Lung (tissue), 11 donors: ENCODE measurements at regions not wholly inside any gene's neighbourhood (a gene's known extent, or its start where the extent isn't known, plus 50 kb on each side); places are given as distances from the start of the nearest gene placed in this dataset.

Source experiments
- ATAC-seq: fragments of 200-7000 bp; cut with Tn5 transposase; one replicate; pipeline ENCODE4 v1.9.1; 2020; ENCODE audit warnings: moderate number of reproducible peaks; ENCODE audit not compliant: insufficient read depth, low FRiP score
- DNase-seq, 3 donors: peaks; one replicate each; pipeline ENCODE4 v3.0.0-alpha.2; 2013 to 2017
- H3K27ac ChIP-seq, 2 donors: one replicate each; pipeline ENCODE4 v1.5.1; 2013; ENCODE audit warnings: mild to moderate bottlenecking in 2 of 2, moderate library complexity in 2 of 2, control low read depth in 1 of 2, inconsistent platforms in 1 of 2, low read depth in 1 of 2, low read length in 1 of 2
- H3K27me3 ChIP-seq, 3 donors: one replicate each; pipeline ENCODE4 v1.5.1; 2013; ENCODE audit warnings: low read length in 2 of 3; ENCODE audit not compliant: control insufficient read depth in 3 of 3, insufficient read depth in 3 of 3
- H3K36me3 ChIP-seq, 4 donors: one replicate each; pipeline ENCODE4 v1.5.1; 2013; ENCODE audit warnings: low read length in 4 of 4, mild to moderate bottlenecking in 1 of 4, moderate library complexity in 1 of 4; ENCODE audit not compliant: control insufficient read depth in 4 of 4, insufficient read depth in 4 of 4
- H3K4me1 ChIP-seq, 5 donors: one replicate each; pipeline ENCODE4 v1.5.1; 2013; ENCODE audit warnings: low read length in 5 of 5, mild to moderate bottlenecking in 2 of 5, moderate library complexity in 1 of 5; ENCODE audit not compliant: control insufficient read depth in 5 of 5, insufficient read depth in 5 of 5
- H3K4me3 ChIP-seq: one replicate; pipeline ENCODE4 v1.5.1; 2013; ENCODE audit warnings: mild to moderate bottlenecking, control low read depth, moderate library complexity
- H3K9ac ChIP-seq, 2 donors: one replicate each; pipeline ENCODE4 v1.5.1; 2013; ENCODE audit warnings: low read length in 2 of 2, control low read depth in 1 of 2; ENCODE audit not compliant: insufficient read depth in 1 of 2
- H3K9me3 ChIP-seq, 4 donors: one replicate each; pipeline ENCODE4 v1.5.1; 2013; ENCODE audit warnings: low read length in 3 of 4, mild to moderate bottlenecking in 1 of 4, moderate library complexity in 1 of 4; ENCODE audit not compliant: control insufficient read depth in 4 of 4, insufficient read depth in 3 of 4
- WGBS, 2 donors: extraction: QIAGEN DNeasy Blood & Tissue Kit; methylation state at CpG; one replicate each; pipeline ENCODE4 v1.1.7; 2013; 5-methylcytosine and 5-hydroxymethylcytosine counted together
- TF ChIP-seq, protein P1 (sequence below): IDR thresholded peaks from 2 replicates; pipeline ENCODE4 v1.5.1; 2012; ENCODE audit warnings: mild to moderate bottlenecking; ENCODE audit errors: control extremely low read depth, extremely low read depth
- donor health status: control.
- donor health status: control.
- donor health status: Bipolar disorder and iron deficiency.
- donor health status: healthy.
- donor health status: DM: yes; HTN: yes; CAD: no.

DNA sequence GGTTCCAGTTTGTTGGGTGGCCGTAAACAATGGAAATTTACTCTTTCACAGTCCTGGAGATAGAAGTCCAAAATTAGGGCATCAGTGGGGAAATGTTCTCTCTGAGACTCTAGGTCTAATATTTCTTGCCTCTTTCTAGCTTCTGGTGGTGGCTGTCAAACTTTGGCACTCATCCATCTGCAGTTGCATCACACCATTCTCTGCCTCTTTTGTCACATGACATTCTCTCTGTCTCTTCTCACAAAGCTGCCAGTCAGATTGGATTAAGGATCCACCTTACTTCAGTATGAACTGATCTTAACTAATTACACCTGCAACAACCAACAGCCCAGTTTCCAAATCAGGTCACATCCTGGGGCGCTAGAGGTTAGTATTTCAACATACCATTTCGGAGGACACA, 222.9 kb upstream of the FTMT start:
- Histone ChIP-seq H3K36me3 (no peaks in the 10 kb centered on the region), H3K4me1 (no peaks in the 10 kb centered on the region), H3K27me3 (no peaks in the 10 kb centered on the region), H3K9me3 (no peaks in the 10 kb centered on the region), H3K4me3 (no peak overlapping the region), H3K27ac (no peak overlapping the region), H3K9ac (no peak overlapping the region)
- no peak for ATAC-seq
- peak in 1 of 3 donors; percentile 12 for DNase-seq
- TF ChIP-seq, protein P1, sequence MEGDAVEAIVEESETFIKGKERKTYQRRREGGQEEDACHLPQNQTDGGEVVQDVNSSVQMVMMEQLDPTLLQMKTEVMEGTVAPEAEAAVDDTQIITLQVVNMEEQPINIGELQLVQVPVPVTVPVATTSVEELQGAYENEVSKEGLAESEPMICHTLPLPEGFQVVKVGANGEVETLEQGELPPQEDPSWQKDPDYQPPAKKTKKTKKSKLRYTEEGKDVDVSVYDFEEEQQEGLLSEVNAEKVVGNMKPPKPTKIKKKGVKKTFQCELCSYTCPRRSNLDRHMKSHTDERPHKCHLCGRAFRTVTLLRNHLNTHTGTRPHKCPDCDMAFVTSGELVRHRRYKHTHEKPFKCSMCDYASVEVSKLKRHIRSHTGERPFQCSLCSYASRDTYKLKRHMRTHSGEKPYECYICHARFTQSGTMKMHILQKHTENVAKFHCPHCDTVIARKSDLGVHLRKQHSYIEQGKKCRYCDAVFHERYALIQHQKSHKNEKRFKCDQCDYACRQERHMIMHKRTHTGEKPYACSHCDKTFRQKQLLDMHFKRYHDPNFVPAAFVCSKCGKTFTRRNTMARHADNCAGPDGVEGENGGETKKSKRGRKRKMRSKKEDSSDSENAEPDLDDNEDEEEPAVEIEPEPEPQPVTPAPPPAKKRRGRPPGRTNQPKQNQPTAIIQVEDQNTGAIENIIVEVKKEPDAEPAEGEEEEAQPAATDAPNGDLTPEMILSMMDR = no peak
- WGBS, 2 donors = 63 to 69% methylated on average over 3 of the region's 3 CpGs

- 34 to 52% methylated on average over 5 of the region's 5 CpGs for WGBS, 2 donors
- no peak for ATAC-seq
- no peaks in the 10 kb centered on the region for H3K4me1 ChIP-seq
- TF ChIP-seq, protein P1 = no peak
- H3K4me3 ChIP-seq = no peak overlapping the region
- peak in 2 of 3 donors; percentile 46 to 56 for DNase-seq
- peak overlapping the region in 1 of 2 donors; percentile 0 for H3K9ac ChIP-seq
- H3K9me3 ChIP-seq = no peaks in the 10 kb centered on the region
- no peaks in the 10 kb centered on the region for H3K27me3 ChIP-seq
- H3K36me3 ChIP-seq = no peaks in the 10 kb centered on the region
- H3K27ac ChIP-seq = no peak overlapping the region
Observed at GRCh38 chr5:121630402-121630801, 221.3 kb upstream of the FTMT start.

DNA sequence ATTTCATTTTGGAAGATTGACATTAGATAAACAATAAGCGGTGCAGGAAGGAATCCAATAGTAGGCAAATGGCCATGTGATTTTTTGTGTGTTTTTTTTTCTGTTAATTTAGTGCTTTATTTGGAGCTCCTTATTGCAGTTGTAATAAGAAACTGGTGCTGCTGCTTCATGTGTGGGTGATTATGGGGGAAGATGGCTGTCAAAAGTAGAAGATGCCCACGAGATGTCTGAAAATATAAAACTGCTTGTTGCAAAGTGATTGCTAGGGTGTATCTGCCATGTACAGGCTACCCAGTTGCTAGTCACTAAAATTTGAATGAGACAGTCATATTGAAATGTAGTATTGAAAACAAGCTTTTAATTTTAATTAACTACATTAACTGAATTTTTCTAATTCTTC, 216.7 kb upstream of the FTMT start:
- ATAC-seq (no peak), DNase-seq (no peak)
- H3K27me3 ChIP-seq = no peaks in the 10 kb centered on the region
- no peak overlapping the region for H3K4me3 ChIP-seq
- H3K9ac ChIP-seq = no peak overlapping the region
- H3K9me3 ChIP-seq = peaks cover 0 to 12% (median 0%) of the 10 kb centered on the region in 4 donors
- TF ChIP-seq, protein P1 = no peak
- H3K27ac ChIP-seq = no peak overlapping the region
- H3K4me1 ChIP-seq = no peaks in the 10 kb centered on the region
- H3K36me3 ChIP-seq = no peaks in the 10 kb centered on the region
- 64 to 70% methylated on average over 2 of the region's 2 CpGs for WGBS, 2 donors

GRCh38 chr5:121638126-121638525, 213.6 kb upstream of the FTMT start:
- TF ChIP-seq, protein P1 = no peak
- no peaks in the 10 kb centered on the region for H3K36me3 ChIP-seq
- H3K27me3 ChIP-seq = no peaks in the 10 kb centered on the region
- 70 to 88% methylated on average over 2 of the region's 2 CpGs for WGBS, 2 donors
- ATAC-seq (no peak), DNase-seq (no peak)
- no peak overlapping the region for H3K27ac ChIP-seq
- H3K4me1 ChIP-seq = no peaks in the 10 kb centered on the region
- H3K9ac ChIP-seq = no peak overlapping the region
- no peak overlapping the region for H3K4me3 ChIP-seq
- H3K9me3 ChIP-seq = peaks cover 0 to 17% (median 1%) of the 10 kb centered on the region in 4 donors
